Liver (tissue), 8 donors: ENCODE measurements at regions not wholly inside any gene's neighbourhood (a gene's known extent, or its start where the extent isn't known, plus 50 kb on each side); places are given as distances from the start of the nearest gene placed in this dataset.
"Not testable (repeated sequence)": the region's sequence is repeated elsewhere in the genome, so short reads cannot be mapped to it uniquely, and the experiment has no call there.

Source experiments
- DNase-seq: peaks from one replicate; pipeline ENCODE4 v3.0.0-alpha.2; 2017; ENCODE audit warnings: low spot score
- H3K27ac ChIP-seq, 2 donors: one replicate each; pipeline ENCODE4 v1.7.0; 2013; ENCODE audit warnings: inconsistent platforms in 2 of 2, low read length in 2 of 2, control low read depth in 1 of 2, low read depth in 1 of 2, mild to moderate bottlenecking in 1 of 2
- H3K27me3 ChIP-seq, 4 donors: one replicate each; pipeline versions ENCODE4 v1.6.1 to v1.7.0; 2013; ENCODE audit warnings: low read length in 3 of 4, inconsistent platforms in 1 of 4, mild to moderate bottlenecking in 1 of 4, moderate library complexity in 1 of 4; ENCODE audit not compliant: control insufficient read depth in 4 of 4, insufficient read depth in 4 of 4
- H3K36me3 ChIP-seq, 4 donors: one replicate each; pipeline versions ENCODE4 v1.6.1 to v1.7.0; 2013; ENCODE audit warnings: low read length in 3 of 4, mild to moderate bottlenecking in 3 of 4, low read depth in 1 of 4, moderate library complexity in 1 of 4; ENCODE audit not compliant: control insufficient read depth in 4 of 4, insufficient read depth in 3 of 4
- H3K4me1 ChIP-seq, 4 donors: one replicate each; pipeline versions ENCODE4 v1.6.1 to v1.7.0; 2013; ENCODE audit warnings: low read length in 3 of 4, mild to moderate bottlenecking in 3 of 4, moderate library complexity in 1 of 4; ENCODE audit not compliant: control insufficient read depth in 4 of 4, insufficient read depth in 4 of 4
- H3K4me3 ChIP-seq, 3 donors: one replicate each; pipeline versions ENCODE4 v1.6.1 to v1.7.0; 2013; ENCODE audit warnings: low read length in 3 of 3, control low read depth in 1 of 3, low read depth in 1 of 3, mild to moderate bottlenecking in 1 of 3
- H3K9ac ChIP-seq, 2 donors: one replicate each; pipeline ENCODE4 v1.7.0; 2013; ENCODE audit warnings: low read length in 2 of 2, mild to moderate bottlenecking in 2 of 2, moderate library complexity in 2 of 2, control low read depth in 1 of 2, low read depth in 1 of 2
- H3K9me3 ChIP-seq, 4 donors: one replicate each; pipeline versions ENCODE4 v1.6.1 to v1.7.0; 2013; ENCODE audit warnings: low read length in 3 of 4; ENCODE audit not compliant: control insufficient read depth in 4 of 4
- CTCF ChIP-seq: fragments of 150-350 bp; IDR thresholded peaks from 2 replicates; pipeline ENCODE4 v1.5.1; 2017; ENCODE audit warnings: improper control_type of control experiment, low read depth, low read length; ENCODE audit not compliant: missing input control
- EGR1 ChIP-seq, 2 donors: IDR thresholded peaks; 2 replicates each; pipeline ENCODE4 v1.6.1; 2016 to 2018; ENCODE audit warnings: antibody characterized with exemption in 2 of 2, low read depth in 2 of 2
- FOXA1 ChIP-seq: IDR thresholded peaks from 2 replicates; pipeline ENCODE4 v1.6.1; 2016; ENCODE audit warnings: antibody characterized with exemption
- FOXA2 ChIP-seq: IDR thresholded peaks from 2 replicates; pipeline ENCODE4 v1.6.1; 2016; ENCODE audit warnings: antibody characterized with exemption
- GABPA ChIP-seq, 2 donors: IDR thresholded peaks in 1 of 2; conservative IDR thresholded peaks in 1 of 2; 2 replicates each; pipeline ENCODE4 v1.6.1; 2016; ENCODE audit warnings: antibody characterized with exemption in 2 of 2, mild to moderate bottlenecking in 1 of 2, moderate library complexity in 1 of 2
- HNF4A ChIP-seq, 2 donors: conservative IDR thresholded peaks; 2 replicates each; pipeline ENCODE4 v1.6.1; 2016; ENCODE audit warnings: antibody characterized with exemption in 2 of 2, mild to moderate bottlenecking in 2 of 2
- JUND ChIP-seq, 2 donors: IDR thresholded peaks; 2 replicates each; pipeline ENCODE4 v1.6.1; 2016; ENCODE audit warnings: antibody characterized with exemption in 2 of 2
- NR2F2 ChIP-seq: IDR thresholded peaks from 2 replicates; pipeline ENCODE4 v1.6.1; 2016; ENCODE audit warnings: antibody characterized with exemption
- RXRA ChIP-seq, 2 donors: IDR thresholded peaks; 2 replicates each; pipeline ENCODE4 v1.6.1; 2017 to 2018; ENCODE audit warnings: antibody characterized with exemption in 2 of 2, mild to moderate bottlenecking in 1 of 2
- SP1 ChIP-seq: IDR thresholded peaks from 2 replicates; pipeline ENCODE4 v1.6.1; 2018; ENCODE audit warnings: antibody characterized with exemption, mild to moderate bottlenecking
- TAF1 ChIP-seq: conservative IDR thresholded peaks from 2 replicates; pipeline ENCODE4 v1.6.1; 2016; ENCODE audit warnings: antibody characterized with exemption, mild to moderate bottlenecking
- YY1 ChIP-seq: IDR thresholded peaks from 2 replicates; pipeline ENCODE4 v1.6.1; 2016; ENCODE audit warnings: antibody characterized with exemption, mild to moderate bottlenecking
- ZBTB33 ChIP-seq: IDR thresholded peaks from 2 replicates; pipeline ENCODE4 v1.6.1; 2016; ENCODE audit warnings: antibody characterized with exemption
- whole genome bisulfite sequencing: extraction: QIAGEN DNeasy Blood & Tissue Kit; methylation state at CpG from one replicate; pipeline ENCODE4 v1.1.7; 2013; 5-methylcytosine and 5-hydroxymethylcytosine counted together
- donor health status: healthy.
- donor health status: healthy.
- donor health status: healthy.
- donor health status: healthy.
- donor health status: healthy.

- Histone ChIP-seq H3K9ac (no peak overlapping the region), H3K27ac (no peak overlapping the region), H3K4me1 (no peaks in the 10 kb centered on the region), H3K27me3 (no peaks in the 10 kb centered on the region), H3K36me3 (no peaks in the 10 kb centered on the region), H3K9me3 (peaks cover 0 to 15% (median 5%) of the 10 kb centered on the region in 4 donors), H3K4me3 (no peak overlapping the region)
- DNase-seq: no peak
- WGBS: 91% methylated on average over 3 of the region's 3 CpGs
- no peak for TF ChIP-seq EGR1 (IDR thresholded peaks at IDR 0.05; ENCODE audit: low read depth in 2 of 2)
- TF ChIP-seq ZBTB33: no peak
- no peak for TF ChIP-seq FOXA2
- no peak for TF ChIP-seq FOXA1
- TF ChIP-seq JUND (IDR thresholded peaks at IDR 0.05): no peak
- TF ChIP-seq RXRA (IDR thresholded peaks at IDR 0.05): no peak
Measured at GRCh38 chr17:63294776-63295175, 151.3 kb downstream of the CYB561 start.

GRCh38 chr17:63295288-63295687 is 150.8 kb downstream of the CYB561 start:
- H3K4me3 ChIP-seq: no peak overlapping the region
- no peaks in the 10 kb centered on the region for H3K36me3 ChIP-seq
- WGBS: 48% methylated on average over 2 of the region's 2 CpGs
- TF ChIP-seq NR2F2: no peak
- TF ChIP-seq HNF4A (conservative IDR thresholded peaks at IDR 0.05): no peak
- H3K27me3 ChIP-seq: no peaks in the 10 kb centered on the region
- DNase-seq: no peak
- no peaks in the 10 kb centered on the region for H3K4me1 ChIP-seq
- H3K9ac ChIP-seq: no peak overlapping the region
- no peak overlapping the region for H3K27ac ChIP-seq
- peaks cover 0 to 15% (median 5%) of the 10 kb centered on the region in 4 donors for H3K9me3 ChIP-seq

- no peaks in the 10 kb centered on the region for H3K27me3 ChIP-seq
- no peaks in the 10 kb centered on the region for H3K36me3 ChIP-seq
- no peak overlapping the region for H3K27ac ChIP-seq
- no peaks in the 10 kb centered on the region for H3K4me1 ChIP-seq
- H3K9me3 ChIP-seq: peaks cover 0 to 15% (median 5%) of the 10 kb centered on the region in 4 donors
- H3K9ac ChIP-seq: no peak overlapping the region
- no peak for TF ChIP-seq NR2F2
- TF ChIP-seq GABPA (IDR thresholded peaks at IDR 0.05 in 1 of 2, conservative IDR thresholded peaks at IDR 0.05 in 1 of 2): no peak
- no peak for TF ChIP-seq RXRA (IDR thresholded peaks at IDR 0.05)
- no peak for TF ChIP-seq TAF1
- TF ChIP-seq CTCF: no peak
- TF ChIP-seq SP1: no peak
- no peak for TF ChIP-seq YY1
- TF ChIP-seq ZBTB33: no peak
- no peak for TF ChIP-seq EGR1 (IDR thresholded peaks at IDR 0.05; ENCODE audit: low read depth in 2 of 2)
- WGBS: 75% methylated on average over 1 of the region's 1 CpG
- no peak overlapping the region for H3K4me3 ChIP-seq
- no peak for DNase-seq
Measured at GRCh38 chr17:63295839-63296590, 150.1 kb downstream of the CYB561 start.

- H3K36me3 ChIP-seq, H3K4me1 ChIP-seq, H3K9ac ChIP-seq, H3K27me3 ChIP-seq, DNase-seq, H3K4me3 ChIP-seq, H3K27ac ChIP-seq: not testable (repeated sequence)
- H3K9me3 ChIP-seq: peaks cover 0 to 15% (median 5%) of the 10 kb centered on the region in 4 donors
- WGBS: 88% methylated on average over 1 of the region's 1 CpG
Measured at GRCh38 chr17:63298916-63299315, 147.2 kb downstream of the CYB561 start.
